ENCODE measurements at regions not wholly inside any gene's neighbourhood (a gene's known extent, or its start where the extent isn't known, plus 50 kb on each side); places are given as distances from the start of the nearest gene placed in this dataset.
"Not testable (repeated sequence)": the region's sequence is repeated elsewhere in the genome, so short reads cannot be mapped to it uniquely, and the experiment has no call there.

DNA sequence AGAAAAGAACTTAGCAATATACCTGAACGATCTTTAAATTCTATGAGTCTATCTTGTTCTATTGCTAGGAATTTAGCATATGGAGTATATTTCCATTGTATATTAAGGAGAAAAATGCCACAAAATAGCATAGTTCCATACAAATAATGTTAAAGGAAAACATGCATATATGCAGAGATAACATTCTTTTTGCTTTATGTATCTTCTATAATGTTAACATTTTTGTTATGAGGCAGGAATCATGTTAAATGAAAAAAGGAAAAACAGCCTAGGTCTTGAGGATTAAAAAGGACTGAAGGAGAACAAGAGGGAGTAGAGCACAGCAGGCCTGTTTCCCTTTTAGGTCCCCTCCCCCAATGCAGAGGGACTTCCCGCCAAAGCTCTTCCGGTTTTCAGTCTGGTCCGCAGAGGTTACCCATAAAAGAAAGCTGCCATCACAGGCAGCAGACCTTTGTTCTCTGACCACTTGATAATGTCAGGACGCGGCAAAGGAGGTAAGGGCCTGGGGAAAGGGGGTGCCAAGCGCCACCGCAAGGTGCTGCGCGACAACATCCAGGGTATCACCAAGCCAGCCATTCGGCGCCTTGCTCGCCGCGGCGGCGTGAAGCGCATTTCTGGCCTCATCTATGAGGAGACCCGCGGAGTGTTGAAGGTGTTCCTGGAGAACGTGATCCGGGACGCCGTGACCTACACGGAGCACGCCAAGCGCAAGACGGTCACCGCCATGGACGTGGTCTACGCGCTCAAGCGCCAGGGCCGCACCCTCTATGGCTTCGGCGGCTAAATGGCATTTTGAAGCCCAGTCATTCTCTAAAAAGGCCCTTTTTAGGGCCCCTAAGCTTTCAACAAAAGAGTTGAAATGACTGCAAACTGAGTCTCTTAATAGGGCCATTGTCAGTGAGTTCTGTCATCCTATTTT, 108.4 kb upstream of the PRSS16 start:
- DNase-seq: peak; percentile 21

DNA sequence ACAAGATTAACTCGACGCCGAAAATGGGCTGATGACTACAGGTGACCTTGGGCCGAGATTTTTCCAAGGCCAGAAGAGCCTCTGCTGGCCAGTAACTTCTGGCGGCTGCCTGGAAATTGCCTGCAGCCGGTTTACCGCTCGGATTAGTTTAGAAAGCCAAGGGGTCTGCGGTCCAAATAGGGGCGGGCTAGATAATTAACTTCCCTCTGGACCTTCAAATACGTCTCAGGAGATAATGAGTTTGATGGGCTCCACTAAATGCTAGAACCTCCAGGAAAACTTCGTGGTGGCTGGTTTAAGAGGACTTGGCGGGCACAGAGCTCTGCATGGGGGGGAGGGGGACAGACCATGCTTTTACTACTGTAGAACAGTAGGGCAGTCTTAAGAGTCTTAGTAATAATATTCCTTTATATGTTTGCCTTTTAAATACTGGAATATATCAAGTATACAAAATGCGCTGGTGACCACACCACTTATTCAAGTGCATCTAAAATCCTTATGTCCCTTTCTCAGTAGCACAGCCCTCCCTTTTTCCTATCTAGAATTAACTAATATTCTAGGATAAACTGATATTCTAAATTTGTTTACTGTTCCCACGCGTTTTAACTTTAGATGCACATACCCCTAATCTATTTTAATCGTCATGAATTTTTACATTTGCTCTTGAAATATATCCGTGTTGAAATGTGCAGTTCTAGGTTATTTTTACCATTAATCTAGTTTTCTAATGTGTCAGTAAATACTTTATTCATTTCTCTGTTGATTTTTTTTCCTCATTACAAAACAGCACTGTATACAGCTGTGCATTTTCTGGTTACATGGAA, 107.5 kb upstream of the PRSS16 start:
- DNase-seq: no peak

DNA sequence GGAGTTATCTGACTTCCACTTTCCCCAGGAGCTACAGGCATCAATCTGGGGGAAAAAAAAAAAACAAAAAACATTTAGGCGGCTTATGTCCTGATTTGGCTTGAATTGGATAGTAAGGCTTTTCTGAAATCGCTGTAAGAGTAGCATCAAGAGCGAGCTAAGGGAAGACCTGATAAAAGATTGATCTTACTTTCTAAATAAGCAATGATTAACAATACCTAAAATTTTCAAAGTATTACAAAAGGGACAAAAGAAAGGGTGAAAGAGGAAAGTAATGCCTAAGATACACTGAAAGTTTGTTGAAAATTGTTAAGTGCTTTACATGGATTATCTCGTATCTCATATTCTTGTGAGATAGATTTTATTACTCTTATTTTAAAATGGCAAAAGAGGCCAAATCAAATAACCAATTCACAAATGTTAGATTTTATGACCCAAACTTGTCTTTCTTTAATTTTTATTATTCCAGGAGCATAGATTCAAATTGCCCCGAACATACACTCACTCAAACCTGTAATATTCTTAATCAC, 106.4 kb upstream of the PRSS16 start:
- DNase-seq: no peak

DNA sequence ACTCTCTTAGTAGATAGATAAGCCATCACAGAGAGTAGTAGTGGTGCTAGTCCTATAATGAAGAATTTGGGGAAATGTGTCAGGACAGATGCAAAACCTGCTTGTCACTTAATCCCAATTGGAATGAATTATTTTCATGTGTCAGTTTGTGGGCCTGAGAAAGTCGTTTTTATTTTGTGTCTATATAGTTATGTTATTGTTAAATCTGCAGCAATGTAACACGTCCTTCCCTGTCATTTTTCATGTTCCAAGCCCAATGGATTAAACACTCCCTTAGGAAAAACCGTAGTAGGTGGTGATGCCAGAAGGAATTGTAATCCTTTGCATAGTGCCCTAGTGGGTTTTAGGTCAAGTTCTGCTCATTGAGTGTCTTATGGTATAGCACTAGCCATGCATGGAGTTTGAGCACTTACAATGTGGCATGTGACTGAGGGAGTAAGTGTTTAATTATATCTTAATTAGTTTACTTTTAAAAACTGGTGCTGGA, 105.9 kb upstream of the PRSS16 start:
- no peak for DNase-seq

DNA sequence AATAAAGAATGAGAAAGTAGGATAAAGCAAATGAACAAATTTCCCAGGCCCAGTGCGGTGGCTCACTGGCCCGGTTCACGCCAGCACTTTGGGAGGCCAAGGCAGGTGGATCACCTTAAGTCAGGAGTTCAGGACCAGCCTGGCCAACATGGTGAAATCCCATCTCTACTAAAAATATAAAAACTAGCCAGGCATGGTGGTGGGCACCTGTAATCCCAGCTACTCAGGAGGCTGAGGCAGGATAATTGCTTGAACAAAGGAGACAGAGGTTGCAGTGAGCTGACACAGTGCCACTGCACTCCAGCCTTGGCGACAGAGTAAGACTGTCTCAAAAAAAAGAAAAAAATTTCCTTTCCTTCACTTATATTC, 104.5 kb upstream of the PRSS16 start:
- DNase-seq: not testable (repeated sequence)

DNA sequence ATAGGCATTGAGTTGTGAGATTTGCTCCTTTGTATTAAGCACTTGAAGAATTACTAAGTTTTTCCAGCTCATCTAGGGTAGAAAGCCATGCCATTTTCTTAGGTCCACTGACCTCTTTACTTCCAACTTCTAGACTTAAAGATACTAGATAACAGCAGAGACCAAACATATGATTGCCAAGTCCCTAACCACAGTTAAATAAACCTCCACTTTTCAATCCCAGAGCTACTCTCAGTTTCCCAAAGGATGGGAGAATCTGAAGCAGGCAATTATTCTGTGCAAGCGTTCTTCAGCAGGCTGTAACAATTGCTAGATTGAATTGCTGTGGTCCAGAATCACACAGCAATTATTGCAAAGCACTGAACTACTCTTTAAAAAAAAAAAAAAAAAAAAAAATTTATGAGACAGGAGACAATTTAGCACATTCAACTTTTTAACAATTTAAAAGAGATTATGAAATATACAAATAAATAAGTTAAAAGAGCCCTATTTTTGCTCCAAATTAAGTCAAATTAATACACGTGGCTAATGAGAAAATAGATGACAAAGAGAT, 104.0 kb upstream of the PRSS16 start:
- no peak for DNase-seq

DNA sequence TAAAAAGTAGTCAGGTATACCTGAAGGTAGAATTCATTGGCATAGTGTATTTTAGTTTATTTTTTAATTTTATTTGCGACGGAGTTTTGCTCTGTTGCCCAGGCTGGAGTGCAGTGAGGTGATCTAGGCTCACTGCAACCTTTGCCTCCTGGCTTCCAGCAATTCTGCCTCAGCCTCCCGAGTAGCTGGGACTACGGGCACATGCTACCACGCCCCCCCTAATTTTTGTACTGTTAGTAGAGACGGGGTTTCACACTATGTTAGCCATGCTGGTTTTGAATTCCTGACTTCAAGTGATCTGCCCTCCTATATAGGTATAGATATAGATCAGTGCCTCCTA, 102.8 kb upstream of the PRSS16 start:
- DNase-seq: no peak

DNA sequence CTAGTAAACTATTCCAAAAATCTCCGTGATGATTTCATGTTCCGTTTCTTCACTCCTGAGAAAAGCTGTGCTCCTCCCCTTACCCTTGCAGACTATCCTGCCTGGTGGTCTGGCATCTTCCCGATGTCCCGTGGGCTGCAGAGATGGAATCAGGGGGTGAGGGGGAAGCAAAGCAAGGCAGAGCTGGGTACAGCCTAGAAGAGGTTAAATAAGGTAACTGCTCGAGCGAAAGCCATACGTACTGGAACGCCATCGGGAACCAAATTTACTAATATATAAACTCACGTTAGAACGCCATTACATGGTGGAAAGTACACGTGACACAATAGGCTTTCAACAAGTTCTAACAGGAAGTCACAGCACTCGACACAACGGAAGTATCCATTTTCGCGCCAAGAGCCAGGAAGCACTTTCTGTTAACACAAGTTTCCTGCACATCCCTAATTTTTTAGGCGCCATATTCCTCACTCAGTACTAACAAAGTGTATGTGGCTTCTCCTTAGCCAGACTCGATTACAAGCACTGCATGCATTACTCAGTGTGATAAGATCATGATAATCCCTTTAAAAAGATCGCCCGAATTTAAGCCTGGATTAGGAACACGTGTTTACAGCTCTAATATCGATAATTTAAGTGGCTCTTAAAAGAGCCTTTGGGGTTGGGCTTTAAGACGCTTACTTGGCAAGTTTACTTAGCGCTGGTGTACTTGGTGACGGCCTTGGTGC, 101.6 kb upstream of the PRSS16 start:
- DNase-seq: peak; percentile 59

DNA sequence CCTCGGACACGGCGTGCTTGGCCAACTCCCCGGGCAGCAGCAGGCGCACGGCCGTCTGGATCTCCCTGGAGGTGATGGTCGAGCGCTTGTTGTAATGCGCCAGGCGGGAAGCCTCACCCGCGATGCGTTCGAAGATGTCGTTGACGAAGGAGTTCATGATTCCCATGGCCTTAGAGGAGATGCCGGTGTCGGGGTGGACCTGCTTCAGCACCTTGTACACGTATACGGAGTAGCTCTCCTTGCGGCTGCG, 101.1 kb upstream of the PRSS16 start:
- not testable (repeated sequence) for DNase-seq

DNA sequence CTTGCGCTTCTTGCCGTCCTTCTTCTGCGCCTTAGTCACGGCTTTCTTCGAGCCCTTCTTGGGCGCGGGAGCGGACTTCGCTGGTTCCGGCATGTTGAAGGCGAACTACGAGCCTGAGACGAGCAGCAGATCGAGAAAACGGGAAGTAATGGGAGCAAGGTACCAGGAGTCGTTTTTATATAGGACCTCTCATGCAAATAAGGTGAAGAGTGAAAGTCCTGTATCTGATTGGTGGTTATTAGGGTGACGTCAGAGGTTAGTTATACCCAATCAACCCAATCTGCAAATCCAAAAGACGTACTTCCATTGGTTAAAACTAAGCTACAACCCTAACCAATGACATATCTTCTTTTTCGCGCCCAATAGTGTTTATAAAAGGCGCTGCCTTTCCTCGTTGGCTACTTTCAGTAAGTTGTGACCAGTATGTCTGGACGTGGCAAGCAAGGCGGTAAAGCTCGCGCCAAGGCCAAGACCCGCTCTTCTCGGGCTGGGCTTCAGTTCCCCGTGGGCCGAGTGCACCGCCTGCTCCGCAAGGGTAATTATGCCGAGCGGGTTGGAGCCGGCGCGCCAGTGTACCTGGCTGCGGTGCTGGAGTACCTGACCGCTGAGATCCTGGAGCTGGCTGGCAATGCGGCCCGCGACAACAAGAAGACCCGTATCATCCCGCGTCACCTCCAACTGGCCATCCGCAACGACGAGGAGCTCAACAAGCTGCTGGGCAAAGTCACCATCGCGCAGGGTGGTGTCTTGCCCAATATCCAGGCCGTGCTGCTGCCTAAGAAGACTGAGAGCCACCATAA, 100.6 kb upstream of the PRSS16 start:
- DNase-seq: peak; percentile 95

DNA sequence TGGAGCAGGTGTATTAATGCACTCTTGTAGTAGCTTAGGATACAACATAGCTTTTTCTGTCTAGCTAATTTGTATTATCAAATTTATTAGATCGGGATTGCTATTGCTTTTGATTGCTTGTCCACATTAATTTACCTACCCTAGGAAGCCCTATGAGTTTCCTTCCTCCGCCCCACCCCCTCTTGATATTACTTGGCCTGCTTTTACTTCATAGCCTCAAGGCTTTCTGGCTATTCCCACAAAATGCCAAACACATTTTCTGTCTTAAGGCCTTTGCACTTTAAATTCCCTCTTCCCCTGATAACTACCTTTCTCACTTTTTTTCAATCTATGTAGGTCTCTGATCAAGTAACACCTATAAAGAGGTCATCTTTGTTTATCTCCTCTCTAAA, 99.1 kb upstream of the PRSS16 start:
- DNase-seq: no peak

DNA sequence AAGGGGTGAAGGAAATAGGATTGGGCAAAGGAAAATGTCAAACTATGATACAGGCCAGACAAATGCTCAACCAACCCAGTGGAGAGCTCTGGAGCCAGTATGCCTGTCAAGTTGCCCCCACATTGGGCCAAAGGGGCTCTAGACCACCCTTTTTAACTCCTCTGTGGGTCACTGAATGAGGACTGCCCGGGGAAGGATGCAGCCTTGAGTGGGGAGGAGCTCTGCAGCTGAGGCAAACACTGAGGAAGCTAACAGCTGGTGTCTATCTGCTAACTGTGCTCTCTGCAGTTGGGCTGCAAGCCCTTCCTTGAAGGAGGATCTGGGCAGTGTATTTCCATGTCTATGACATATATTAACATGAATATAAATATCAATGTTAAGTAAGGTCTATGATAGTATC, 98.4 kb upstream of the PRSS16 start:
- DNase-seq: no peak

DNA sequence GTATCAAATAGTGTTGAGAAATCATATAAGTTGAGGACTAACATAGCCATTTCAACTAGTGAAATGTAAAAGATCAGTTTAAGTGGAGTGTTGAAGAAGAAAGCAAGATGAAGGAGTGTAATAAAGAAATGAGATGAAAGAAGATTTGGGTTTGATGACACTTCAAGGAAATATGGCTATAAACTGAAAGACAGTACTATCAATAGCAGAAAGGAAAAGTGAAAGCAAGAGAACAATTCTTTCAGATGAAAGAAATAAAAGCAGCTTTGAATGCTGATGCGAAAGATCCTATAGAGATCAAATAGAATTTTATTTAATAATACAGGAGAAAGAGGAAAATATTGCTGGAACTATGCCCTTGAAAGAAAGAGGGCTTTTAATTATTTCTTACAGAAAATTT, 92.8 kb upstream of the PRSS16 start:
- no peak for DNase-seq

DNA sequence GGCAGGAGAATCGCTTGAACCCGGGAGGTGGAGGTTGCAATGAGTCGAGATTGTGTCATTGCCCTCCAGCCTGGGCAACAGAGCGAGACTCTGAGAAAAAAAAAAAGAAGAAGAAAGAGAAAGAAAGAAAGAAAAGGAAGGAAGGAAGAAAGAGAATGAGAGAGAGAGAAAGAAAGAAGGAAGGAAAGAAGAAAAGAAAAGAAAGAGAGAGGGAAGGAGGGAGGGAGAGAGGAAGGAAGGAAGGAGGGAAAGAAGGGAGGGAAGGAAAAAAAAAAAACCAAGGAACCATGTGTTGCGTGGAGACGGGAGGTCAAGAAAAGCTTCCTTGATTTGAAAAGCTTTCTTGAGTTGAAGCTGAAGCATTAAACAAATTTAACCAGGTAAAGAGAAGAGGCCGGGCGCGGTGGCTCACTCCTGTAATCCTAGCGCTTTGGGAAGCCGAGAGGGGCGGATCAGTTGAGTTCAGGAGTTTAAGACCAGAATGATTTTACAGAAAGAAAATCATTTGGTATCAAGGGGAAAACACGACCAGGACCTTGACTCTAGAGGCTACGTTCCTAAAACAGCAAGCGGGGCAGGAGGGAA, 90.5 kb upstream of the PRSS16 start:
- no peak for DNase-seq

DNA sequence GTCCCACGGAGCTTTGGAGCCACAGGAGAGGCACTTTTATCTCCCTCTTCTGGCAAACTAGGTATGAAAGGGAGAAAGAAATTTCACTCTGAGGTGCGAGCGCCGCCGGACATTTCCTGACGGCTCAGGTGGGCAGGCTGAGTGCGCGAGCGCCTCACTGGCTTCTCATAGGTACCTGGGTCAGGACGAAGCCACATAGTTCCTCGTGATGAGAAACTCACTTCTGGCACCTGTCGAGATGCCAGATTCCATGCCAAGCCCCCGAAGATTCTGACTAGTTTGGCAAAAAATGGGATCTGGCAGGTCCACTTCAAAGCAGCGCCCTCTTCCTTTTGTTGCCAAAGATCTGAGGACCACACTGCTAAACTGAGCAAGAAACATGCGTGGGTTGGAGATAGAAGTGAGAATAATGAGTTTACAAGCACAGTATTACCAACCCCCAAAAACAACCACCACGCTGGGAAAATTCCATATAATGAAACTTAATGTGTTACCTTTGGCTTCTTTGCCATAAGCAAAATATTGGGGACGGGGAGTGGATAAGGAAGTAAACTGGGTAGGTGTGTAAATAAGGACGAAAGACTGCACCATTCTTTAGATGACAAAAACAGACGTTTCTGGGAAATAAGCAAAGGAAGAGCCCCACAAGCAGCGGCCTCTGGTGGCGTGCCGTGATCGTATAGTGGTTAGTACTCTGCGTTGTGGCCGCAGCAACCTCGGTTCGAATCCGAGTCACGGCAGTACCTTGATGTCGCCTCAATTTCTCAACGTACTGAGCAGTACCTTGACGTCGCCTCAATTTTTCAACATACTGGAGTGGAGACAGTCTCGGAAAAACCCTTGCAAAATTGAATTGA, 89.8 kb upstream of the PRSS16 start:
- DNase-seq: peak; percentile 66

DNA sequence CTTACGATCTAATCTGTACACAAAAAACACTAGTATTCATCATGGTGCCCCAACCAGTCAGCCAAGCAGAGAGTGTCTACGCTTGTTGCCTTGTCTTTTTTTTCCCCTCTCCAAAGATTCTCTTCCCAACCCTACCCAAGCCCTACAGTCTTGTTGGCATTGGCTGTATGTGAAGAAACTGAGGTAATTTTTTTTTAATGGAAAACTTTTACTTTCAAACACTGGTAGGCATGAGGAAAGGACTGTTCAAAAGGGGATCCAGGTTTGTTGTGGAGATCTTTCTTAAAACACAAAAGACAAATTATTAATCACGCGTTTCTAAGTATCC, 89.2 kb upstream of the PRSS16 start:
- no peak for DNase-seq

DNA sequence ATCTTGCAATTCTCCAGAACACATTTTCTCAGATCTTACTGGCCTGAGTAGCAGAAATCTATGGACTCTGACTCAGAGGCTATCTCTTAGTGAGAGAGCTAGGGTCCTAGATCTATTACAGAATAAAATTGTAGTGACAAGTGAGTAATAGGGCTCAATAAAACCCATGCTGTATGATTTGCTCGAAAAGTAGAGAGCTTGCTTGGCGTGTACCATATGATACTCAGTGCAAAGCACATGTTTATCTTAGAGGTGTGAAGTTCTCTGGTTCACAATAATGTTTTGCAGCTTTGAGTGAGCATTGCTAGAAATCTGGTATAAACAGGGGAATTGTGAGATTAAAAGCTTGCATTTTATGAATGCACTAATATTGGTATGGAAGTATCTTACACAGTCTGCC, 87.8 kb upstream of the PRSS16 start:
- DNase-seq: no peak

DNA sequence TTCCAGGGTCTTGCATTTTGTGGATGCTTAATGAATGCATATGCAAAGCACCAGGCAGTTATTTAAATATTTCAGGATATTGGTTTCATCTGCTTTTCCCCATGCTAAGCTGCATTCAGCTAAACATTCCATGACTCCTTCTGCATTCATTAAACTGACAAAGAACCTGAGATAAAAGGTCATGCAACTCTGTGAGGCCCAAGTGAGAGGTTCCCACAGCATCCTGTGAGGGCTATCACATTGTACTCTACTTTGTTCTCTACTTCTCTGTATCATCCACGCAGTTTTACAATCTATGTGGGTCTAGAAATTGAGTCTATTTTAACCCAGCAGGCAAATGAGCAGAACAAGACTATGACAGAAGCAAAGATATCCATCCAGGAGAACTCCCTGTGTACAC, 86.4 kb upstream of the PRSS16 start:
- DNase-seq: no peak

DNA sequence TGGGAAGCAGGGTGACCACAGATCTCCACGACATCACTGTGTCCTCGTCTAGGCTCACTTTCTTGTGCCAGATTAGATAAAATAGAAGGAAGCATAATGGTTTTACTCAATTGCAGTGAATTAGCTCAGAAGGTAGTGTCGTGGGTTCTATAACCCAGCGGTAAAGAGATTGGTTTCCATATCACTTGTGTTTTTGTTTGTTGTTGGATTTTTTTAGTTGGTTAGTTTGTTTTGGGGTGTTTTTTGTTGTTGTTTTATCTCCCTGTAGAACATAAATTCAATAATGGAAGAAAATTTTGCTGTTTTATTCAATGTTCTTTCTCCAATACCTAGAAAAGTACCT, 85.9 kb upstream of the PRSS16 start:
- no peak for DNase-seq

DNA sequence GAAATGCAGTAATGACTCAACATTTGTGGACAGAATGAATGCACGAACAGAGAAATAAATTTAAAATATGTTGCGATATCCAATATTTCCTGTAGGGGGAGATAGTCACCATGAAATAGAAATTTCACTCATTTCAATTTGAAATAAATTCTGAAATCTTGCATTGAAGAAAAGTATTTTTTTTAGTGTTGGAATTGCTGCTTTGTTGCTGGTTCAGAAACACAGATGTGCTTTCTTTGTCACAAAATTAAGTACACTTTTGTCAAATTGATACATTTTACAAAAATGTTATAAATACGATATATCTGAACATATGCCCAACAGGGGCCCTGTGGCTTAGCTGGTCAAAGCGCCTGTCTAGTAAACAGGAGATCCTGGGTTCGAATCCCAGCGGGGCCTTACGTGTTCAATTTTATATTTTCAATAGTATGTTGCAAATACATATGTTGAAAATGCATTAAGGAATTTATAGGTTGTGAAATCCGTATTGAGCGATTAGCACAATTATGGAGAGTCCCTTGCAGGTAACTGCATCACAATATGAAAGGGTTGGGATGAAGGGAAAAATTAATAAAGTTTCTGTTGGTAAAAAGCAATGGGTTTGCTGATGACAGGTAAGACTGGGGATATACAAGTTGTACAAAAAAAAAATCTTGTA, 85.4 kb upstream of the PRSS16 start:
- peak; percentile 68 for DNase-seq

DNA sequence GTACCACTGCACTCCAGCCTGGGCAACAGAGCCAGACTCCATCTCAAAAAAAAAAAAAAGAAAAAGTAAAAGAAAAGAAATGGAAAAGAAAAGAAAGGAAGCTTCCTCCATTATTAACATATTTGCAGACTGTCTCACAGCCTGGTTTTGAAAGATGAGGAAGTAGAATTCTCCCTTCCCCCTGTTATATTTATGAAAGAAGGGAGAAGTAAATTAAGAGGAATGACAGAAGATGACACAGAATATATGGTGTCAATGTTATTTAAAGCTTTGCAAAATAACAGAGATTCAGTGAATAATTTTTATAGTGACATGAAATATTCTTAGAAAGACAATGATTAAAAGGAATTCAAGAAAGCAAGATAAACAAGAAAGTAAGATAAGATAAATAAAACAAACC, 83.7 kb upstream of the PRSS16 start:
- DNase-seq: no peak
